ENCODE measurements at regions not wholly inside any gene's neighbourhood (a gene's known extent, or its start where the extent isn't known, plus 50 kb on each side); places are given as distances from the start of the nearest gene placed in this dataset.

GRCh38 chr13:40160618-40161350 is 505.3 kb downstream of the COG6 start:
- TF ChIP-seq EZH2phosphoT487 (IDR thresholded peaks at IDR 0.05; ENCODE audit: borderline replicate concordance, low read depth, low read length) = no peak
- TF ChIP-seq, protein P1, sequence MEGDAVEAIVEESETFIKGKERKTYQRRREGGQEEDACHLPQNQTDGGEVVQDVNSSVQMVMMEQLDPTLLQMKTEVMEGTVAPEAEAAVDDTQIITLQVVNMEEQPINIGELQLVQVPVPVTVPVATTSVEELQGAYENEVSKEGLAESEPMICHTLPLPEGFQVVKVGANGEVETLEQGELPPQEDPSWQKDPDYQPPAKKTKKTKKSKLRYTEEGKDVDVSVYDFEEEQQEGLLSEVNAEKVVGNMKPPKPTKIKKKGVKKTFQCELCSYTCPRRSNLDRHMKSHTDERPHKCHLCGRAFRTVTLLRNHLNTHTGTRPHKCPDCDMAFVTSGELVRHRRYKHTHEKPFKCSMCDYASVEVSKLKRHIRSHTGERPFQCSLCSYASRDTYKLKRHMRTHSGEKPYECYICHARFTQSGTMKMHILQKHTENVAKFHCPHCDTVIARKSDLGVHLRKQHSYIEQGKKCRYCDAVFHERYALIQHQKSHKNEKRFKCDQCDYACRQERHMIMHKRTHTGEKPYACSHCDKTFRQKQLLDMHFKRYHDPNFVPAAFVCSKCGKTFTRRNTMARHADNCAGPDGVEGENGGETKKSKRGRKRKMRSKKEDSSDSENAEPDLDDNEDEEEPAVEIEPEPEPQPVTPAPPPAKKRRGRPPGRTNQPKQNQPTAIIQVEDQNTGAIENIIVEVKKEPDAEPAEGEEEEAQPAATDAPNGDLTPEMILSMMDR (conservative IDR thresholded peaks at IDR 0.05; ENCODE audit: low read length) = no peak
